ENCODE measurements at regions not wholly inside any gene's neighbourhood (a gene's known extent, or its start where the extent isn't known, plus 50 kb on each side); places are given as distances from the start of the nearest gene placed in this dataset.

DNA sequence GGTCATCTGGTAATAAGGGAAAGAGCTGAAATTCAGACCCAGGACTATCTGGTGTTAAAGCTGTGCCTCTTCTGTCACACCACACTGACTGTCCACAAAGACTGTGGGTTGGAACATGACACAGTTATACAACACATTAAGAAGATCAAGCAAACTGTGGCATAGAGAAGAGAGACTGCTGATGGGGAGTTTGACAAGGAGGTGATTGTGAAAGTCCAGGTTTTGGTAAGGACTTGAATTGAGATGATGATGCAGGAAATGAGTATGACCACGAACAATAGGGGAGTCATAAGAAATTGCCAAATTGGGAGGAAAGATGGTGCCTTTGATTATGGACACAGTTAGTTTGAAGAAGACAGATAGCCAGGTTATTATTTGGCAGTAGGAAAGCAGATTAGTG, 163.4 kb downstream of the PDGFRA start:
- TF ChIP-seq POLR2A (IDR thresholded peaks at IDR 0.05; ENCODE audit: low read length) = no peak
- no peak for TF ChIP-seq GATA1 (IDR thresholded peaks at IDR 0.05; ENCODE audit: low read depth, low read length)
